ENCODE measurements at regions not wholly inside any gene's neighbourhood (a gene's known extent, or its start where the extent isn't known, plus 50 kb on each side); places are given as distances from the start of the nearest gene placed in this dataset.

DNA sequence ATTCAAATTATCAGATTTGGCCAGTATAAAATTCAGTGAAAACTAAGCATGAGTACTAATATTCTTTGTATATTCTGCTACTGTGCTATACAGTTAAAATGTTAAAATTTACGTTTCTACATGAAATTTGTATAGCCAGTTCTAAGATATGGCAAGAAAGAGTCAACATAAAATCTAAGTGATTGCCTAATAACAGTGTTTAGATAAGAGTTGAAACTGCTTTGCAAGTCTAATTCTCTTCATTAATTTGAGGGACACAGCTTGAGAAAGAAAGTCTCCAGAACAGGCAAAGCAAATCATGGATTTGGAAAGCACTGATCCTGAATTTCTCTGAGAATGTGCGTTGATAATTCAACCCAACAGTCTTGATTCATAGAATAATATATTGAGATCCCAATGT, 630.9 kb upstream of the USP24 start:
- no peak for DNase-seq

DNA sequence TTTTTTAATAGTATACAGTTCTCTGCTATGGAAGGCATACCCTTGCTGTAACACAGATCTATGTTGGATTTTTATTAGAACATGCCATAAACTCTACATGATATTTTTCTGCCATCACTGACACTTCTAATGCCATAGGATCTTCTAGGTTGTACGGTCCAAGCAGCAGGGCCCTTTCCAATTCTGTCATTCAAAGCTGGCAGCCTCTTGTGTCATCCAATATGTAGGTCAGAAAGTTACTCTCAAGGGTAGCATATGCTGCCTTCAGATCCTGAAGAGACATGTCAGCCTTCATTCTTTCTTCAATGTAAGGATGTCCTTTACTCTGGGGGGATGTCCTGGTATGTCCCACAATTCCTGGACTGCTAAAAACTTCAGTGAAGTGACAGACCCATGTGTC, 629.2 kb upstream of the USP24 start:
- no peak for DNase-seq

DNA sequence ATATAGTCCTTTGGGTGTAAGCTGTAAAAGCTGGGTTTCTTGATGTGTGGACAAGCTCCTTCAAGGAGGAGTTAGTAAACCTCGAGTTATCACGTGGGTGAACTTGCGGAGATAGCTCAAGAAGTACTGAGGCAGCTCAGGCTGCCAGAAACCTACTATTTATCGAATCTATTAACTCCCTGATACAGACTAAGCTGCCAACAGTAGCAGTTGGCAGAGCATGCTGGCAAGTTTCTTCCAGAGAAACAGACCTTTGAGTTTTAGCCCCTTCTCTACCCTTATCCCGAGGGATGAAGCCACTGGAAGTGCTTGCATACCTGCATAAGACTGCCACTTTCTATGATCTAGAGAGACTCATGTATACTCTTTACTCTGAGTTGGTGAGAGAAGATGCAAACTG, 624.5 kb upstream of the USP24 start:
- no peak for DNase-seq

DNA sequence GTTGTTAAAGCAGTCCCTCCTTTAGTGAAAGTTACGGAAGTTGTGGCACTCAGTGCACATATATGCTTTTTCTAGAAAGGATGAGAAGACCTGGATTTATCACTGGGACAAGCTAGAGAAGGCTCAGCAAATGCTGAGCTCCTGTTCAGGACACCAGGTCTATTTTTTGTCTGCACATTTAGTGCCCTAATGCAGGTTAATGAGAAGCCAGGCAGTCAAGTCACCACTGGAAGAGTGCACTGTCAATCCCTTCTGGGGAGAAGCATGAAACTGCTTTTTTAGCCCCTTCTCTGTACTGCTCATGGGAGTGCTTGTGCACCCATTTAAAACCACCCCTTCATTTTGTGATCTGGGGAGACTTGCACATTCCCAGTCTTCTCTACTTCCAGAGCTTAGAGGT, 624.1 kb upstream of the USP24 start:
- no peak for DNase-seq

DNA sequence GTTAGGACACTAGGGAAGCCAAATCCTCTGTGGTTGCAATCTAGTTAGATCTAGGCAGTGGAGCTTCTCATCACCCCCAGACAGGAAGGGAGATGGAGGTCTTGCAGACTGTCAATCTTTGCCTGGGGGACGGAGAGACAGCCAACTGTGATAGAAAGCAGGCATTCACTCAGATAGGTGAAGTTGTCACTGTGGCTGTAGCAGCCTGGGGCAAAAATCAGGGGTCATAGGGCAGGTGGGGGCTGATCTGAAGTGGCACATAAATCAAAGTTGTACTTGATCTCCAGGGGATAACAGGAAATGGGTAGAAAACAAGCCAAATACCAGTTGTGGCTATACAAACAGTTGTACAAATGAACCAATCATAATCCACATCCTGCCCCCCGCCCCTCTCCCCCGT, 620.9 kb upstream of the USP24 start:
- DNase-seq: no peak

DNA sequence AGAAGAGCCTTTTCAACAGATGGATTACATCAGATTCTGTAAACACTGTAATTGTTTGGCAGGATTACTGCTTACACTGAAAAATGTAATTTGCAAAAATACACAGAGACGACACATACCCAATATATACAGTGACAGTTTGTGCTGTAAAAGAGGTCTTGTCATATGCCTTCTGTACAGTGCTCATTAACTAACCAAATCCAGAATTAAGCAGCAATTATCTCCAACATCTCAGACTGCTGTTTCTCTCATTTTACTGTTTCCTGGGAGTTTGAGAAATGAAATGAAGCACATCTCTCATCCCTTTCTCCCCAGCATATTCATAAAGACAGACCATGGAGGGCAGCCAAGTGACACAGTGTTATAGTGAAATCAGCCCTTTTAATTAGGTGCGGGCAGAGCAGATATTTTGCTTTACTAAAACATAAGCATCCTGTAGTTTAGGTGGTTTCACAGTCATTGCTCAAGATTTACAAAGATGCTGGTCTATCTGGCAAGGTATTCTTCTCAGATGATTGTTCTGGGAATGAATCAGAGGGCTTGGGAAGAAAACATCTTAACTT, 618.4 kb upstream of the USP24 start:
- DNase-seq: no peak

DNA sequence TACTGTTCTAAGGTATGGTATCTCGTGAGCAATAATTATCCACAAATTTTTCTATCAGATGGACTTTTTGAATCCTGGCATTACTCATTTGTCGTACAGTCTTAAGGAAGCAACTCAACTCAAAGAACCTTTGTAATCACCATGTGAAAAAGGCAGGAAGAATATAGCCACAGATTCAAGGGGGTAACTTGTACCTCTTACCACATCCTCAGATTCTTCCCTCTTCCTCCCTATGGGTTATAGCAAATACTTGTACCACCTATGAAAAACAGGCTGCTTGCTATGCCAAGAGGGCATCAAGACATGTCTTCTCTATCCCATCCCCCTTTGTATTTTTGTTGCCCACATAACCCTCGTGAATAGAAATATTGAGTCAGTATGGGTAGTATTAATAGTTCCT, 616.6 kb upstream of the USP24 start:
- no peak for DNase-seq

DNA sequence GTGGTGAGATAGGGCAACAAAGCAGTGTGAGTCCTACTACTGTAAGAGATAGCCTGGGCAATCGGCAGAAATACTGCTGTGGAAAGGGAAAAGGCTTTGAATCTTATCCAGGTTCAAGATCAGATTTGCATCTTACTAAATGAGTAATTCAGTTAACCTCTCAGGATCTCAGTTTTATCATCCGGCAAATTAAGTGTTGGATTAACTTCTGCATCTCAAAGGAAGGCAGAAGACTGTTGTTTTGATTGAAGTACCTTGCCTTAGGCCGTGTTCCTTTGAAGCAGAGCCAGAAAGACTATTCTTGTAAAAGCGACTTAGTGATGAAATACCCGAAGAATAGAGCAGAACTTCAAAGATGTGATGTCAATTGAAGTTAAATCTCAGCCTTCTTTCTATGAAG, 612.9 kb upstream of the USP24 start:
- no peak for DNase-seq

DNA sequence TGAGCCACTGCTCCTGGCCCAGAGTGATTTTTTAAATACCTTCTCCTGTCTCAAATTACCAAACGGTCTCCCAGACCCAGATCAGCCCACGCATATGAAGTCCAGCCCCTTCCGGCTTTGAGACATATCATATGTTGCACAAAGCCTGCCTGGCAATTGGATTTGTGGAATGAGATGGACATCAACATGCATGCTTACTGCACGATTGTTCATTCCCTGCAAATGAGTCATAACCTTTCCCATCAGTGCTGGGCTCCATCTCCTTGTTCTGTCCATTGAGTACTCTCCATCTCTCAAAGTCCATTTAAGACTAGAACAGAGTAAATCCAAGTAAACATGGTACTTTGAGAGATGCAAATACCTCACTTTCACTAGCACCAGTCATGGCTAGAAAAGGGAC, 612.2 kb upstream of the USP24 start:
- DNase-seq: peak; percentile 69

DNA sequence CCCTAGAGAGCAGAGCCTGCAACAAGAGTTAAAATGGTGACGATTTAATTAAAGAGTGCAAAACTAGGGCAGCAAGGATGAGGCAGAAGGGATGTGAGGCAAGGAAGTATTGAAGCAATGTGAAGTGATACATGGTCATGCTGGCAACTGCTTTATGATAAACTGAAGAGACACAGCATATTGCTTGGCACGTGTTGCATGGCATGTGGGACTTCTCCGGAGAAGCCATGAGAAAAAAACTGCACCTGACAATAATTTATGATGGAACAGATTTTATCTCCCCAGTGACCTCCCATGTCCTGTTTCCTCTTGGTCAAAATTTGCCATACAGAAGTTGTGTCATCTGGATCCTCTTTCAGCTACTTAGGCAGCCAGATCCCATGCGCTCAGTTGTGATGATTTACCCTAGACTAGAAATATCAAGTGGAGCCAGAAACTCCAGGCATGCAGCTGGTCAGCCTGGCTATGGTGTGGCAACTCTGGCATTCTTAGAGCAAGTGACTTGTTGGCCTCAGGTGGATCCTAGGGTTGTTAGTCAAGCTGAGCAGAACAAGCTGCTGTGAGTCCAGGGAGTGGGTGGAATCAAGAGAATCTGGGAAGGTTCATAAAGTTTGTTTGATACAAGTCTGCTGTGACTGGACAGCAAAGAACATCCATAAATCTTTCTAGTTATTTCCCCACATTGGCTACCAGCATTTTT, 611.4 kb upstream of the USP24 start:
- DNase-seq: no peak

DNA sequence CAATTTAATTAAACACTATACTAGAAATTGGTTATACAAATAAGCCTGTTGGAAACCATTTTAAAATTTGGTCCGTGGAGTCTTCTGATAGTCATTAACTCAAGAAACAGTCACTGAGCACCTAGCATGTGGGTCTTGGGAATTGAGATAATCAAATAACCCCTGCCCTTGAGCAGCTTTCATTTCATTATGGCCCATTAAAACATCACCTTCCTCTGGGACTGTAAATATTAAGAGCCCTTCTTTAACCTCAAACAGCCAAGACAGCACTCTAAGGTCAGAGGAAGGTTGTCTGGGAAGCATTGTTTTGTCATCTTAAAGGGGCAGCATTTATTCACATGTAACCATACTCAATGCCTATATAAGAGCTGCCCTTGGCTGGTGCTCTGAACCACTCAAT, 610.3 kb upstream of the USP24 start:
- no peak for DNase-seq

DNA sequence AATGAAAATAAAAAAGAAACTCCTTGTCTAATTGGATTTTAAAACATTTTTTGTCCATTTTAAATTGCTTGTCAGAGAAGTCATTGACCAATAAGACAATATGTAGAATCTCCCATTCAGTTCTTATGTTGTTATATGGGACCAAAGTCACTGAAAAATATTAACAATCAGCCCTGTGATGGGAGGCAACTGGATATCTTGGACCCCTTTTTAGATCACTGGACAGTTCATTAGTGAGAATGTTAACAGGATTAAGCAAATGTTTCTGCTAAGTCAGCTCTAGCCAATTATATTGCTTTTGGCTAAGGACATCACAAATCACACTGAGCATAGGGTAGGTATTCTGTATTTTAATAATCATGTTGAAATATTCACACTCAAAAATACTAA, 609.1 kb upstream of the USP24 start:
- no peak for DNase-seq

DNA sequence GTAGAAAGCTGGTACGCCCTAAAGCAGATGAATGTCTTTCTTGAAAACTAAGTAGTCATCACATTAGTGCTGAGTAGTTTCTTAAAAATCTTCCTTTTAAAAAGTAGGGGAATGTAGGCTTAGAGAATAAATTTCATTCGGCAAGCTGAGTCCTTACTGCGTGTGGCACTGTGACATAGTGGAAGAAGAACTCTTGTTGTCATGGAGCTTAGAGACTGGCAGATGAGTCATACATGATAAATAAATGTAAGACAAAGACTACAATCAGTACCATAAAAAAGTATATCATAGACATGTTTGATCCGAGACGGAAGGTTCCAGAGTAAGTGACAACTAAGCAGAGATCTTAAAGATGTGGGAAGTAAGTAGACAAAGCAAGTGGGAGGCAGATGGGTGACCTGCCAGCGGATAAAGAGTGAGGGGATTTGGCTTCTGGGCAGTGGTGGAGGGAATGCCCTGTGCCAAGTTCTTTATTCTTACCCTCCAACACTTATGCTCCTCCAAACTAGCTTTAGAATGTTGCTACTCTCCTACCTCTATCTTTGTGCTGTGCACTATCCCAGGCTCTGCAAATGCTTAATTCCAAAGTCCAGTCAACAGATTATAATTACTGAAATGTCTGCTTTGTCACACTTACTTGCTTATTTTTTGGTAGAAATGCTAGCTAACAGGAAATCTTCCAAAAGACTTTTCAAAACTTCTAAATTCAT, 608.5 kb upstream of the USP24 start:
- DNase-seq: peak; percentile 20

DNA sequence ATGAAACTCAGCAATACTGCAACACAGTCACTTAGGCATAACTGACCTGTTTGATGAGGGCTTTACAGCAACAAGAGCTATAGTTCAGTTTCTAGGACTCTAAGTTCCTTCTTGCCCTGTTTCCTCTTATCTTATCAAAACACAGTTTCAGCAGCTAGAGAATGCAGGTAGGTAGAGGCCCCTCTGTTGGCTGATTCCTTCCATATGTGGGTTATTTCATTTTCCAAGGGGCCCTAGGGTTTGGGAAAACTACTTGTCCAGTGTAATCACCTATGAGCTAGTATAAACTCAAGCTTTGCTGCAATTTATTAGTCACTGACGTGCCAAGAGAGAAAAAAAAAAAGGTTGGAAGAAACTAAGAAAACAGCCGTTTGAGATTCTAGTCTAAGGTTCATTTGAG, 607.7 kb upstream of the USP24 start:
- no peak for DNase-seq

DNA sequence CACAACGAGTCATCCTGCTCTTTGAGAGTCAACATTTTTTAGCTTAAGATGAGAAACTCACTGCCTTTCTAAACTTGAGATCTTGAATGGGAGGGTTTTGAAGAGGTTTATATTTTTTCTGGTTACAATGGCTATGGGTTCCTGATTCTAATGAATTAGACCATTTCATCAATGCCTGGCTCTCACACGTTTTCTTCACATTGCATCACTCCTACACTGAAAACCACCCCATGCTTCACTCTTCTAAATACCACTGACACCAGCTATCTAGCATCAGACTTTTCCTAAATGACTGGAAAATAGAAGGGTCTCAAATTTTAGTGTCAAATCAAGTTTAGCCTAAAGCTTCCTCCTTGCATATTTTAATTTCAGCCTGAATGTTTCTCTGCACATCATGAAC, 606.1 kb upstream of the USP24 start:
- no peak for DNase-seq

DNA sequence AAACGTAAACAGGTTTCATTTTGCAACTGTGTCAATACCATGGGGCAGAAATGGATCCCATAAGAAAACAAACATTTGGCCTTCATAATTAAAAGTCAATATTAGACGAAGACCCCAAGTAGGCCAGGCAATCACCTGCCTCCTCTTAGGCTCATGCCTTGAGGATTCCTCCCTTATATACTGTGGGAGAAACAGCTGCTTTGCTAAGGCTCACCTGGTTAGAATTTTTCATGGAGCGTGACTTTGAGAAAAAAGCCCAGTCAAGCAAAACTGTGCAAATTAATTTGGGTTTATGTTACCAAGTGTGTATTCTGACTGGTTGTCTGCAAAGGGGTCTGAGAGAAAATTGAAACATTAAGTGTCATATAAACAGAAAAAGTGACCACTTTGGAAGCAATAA, 605.3 kb upstream of the USP24 start:
- no peak for DNase-seq

DNA sequence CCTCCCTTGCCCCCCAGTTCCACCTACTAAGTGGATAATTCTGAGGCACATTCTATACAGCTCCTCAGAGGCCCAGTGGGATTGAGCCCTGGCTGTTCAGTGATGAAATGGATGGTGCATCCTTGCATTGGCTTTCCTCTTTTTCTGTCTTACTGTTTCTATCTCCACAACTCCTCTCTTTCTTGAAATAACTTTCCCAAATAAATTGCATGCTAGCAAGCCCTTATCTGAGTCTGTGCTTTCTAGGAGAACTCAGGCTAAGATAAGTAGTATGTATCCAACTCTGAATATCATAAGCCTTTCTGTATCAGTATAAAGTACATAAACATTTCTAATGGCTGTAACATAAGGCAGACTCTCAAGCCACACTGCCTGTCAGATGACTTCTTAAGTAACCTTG, 603.8 kb upstream of the USP24 start:
- no peak for DNase-seq

DNA sequence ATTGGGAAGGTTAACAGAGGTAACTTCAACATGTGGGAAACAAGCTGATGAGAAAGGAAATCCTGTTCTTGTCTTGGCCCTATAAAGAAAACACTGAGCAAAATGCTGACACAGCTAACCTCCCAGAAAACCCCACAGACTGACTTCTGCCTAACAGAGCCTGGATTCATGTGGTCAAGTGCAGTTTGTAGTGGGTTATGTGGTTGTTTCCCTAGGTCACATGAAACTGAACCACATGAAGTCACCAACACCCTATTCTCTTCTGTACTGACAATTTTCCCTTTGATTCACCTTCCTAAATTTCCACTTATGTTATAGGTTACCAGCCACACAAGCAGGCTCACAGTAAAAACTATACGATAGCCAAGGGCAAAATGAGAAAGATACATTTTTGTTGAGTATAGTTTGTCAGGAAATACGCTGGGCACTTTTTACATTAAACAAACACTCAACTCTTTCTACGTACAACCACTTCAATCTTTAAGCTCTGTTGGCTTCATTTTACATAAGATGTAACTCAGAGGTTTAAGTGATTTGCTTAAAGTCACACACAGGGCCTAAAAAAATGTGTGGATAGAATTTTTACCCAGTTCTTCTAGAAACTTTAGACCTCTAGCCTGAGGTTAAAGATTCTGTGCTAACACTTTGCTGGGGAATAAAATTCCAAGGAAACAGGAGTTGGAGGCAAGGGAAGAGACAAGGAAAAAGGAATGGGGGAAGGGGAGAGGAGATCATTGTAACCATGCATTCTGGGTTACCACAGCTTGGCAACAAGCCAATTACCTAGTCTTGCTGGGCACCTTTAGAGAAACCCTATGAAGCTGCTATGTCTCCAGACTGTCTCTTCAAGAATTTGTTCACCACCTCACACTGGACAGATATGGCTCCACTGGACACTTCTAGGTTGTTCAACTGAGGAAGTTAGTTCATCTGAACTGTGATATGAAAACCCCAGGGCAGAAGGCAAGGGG, 601.6 kb upstream of the USP24 start:
- DNase-seq: no peak

DNA sequence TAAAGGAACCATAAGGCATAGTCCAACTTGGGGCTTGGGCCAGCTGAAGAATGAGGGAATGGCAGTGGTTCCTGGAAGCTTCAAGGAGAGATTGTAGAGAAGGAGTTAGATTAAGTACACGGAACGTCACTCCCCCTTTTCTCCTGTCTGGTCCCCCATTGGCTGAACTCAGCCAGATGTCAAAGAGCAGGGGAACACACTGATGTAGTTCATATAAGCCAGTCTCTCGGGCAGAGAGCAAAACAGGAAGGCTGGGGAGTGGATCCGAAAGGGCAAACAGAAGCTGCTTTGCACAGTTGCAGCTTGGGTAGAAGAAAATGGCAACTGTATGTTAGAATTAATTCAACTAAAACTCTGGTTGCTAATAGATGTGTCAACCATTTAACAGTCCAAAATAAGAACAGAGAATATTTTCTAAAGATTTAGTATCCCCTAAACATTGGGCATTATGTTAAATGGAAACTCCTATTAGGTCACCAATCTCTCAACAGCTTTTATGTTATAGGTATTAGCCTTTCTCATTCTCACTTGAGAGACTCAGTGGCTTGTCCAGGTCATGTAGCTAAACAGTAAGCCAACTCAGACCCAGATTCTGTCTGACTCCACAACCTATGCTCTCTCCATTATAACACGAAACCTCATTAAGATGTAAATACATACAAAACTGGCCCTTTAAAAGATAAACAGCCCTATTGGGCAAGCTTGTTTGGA, 600.7 kb upstream of the USP24 start:
- DNase-seq: no peak

DNA sequence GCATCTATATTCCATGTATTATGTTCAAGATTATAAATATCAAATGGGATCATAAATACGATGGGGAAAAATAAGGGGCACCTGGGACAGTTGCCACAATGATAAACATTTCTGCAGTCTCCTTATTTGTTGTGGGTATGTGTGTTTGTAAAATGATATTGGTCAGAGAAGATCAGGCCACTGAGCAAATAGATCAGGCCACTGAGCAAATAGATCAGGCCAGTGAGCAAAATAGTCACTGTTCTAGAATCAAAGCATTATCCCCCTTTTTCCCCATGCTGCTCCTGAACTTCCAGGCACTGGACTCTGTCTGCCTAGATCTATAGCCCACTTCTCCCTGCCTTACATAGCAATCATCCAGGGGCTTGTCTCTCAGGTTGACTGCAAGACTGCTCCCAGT, 599.8 kb upstream of the USP24 start:
- DNase-seq: no peak

DNA sequence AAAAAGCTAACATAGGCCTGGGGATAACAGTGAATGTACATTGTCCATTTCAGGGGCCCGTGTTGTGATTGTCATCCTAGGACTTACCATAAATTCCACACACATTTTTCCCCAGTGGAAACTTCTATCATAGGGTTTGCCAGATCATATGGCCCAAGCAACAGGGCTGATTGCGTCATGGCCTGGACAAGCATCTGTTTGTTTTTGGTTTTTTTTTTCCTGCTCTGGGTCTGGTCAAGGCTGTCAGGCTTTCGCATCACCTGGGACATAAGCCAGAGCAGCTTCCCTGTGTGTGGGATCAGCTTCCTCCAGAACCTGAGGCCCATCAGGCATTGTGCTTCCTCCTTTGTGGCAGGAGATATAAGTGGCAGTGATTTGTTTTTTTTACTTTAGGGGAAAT, 598.5 kb upstream of the USP24 start:
- no peak for DNase-seq

DNA sequence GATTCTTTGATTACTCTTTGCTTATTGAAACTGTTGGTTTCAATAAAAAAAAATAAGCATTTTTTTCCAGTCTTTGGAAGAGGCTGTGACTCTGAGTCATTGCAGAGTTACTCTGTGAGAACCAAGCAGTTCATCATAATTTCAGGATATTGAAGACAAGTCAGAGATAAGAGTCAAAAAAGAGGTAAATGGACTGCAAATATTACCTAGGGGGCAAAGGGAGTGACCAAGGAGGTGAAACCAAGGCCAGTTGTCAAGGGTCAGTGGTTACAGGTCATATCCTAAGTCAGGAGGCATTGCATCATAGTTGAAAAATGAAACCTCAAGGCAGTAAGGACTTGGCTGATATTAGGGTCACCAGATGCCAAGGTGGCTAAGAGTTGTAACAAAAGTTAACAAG, 597.1 kb upstream of the USP24 start:
- DNase-seq: no peak

DNA sequence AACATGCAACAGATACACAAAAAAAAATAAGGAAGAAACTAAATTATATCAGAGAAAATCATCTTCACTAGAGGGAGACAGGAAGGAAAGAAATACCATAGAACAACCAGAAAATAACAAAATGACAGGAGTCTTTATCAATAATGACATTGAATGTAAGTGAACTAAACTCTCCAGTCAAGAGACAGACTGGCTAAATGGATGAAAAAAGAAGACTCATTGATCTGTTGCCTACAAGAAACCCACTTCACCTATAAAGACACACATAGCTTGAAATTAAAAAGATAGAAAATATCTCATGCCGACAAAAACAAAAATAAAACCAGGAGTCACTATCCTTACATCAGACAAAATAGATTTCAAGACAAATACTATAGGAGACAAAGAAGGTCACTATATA, 593.1 kb upstream of the USP24 start:
- DNase-seq: no peak
